Fibroblast of the aortic adventitia (primary cell): ENCODE measurements at regions not wholly inside any gene's neighbourhood (a gene's known extent, or its start where the extent isn't known, plus 50 kb on each side); places are given as distances from the start of the nearest gene placed in this dataset.

Experiments used
- DNase-seq: peaks from one replicate; pipeline ENCODE4 v3.0.0-alpha.2; 2010; ENCODE audit warnings: low read depth
- H3K4me3 ChIP-seq: 2 replicates; pipeline ENCODE4 v1.5.1; 2011; ENCODE audit warnings: low read depth, mild to moderate bottlenecking, control low read depth, low read length, moderate library complexity
- TF ChIP-seq, protein P1 (sequence below): IDR thresholded peaks from 2 replicates; pipeline ENCODE4 v1.5.1; 2011; ENCODE audit warnings: mild to moderate bottlenecking, low read length, control low read depth, inconsistent platforms; ENCODE audit not compliant: insufficient read depth

DNA sequence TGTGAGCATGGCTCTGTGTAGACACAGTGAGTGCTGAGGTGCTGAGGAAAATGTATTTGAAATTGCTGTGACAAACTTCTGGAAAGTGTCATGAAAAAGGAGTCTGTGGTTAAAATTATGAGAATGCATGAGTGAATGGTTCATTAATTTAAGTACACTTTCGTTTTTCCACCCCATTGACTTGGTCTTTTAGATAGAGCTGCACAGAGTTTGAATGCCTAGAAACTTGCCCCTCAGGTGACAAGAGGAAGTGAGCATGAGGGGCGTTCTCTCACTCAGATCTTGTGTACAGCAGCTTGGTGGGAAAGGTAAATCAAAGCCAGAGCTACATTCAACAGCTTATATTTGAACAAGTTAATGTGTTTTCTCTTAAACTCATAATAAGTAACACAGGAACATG is 296.8 kb downstream of the WDR72 start:
- no peak overlapping the region for H3K4me3 ChIP-seq
- TF ChIP-seq, protein P1, sequence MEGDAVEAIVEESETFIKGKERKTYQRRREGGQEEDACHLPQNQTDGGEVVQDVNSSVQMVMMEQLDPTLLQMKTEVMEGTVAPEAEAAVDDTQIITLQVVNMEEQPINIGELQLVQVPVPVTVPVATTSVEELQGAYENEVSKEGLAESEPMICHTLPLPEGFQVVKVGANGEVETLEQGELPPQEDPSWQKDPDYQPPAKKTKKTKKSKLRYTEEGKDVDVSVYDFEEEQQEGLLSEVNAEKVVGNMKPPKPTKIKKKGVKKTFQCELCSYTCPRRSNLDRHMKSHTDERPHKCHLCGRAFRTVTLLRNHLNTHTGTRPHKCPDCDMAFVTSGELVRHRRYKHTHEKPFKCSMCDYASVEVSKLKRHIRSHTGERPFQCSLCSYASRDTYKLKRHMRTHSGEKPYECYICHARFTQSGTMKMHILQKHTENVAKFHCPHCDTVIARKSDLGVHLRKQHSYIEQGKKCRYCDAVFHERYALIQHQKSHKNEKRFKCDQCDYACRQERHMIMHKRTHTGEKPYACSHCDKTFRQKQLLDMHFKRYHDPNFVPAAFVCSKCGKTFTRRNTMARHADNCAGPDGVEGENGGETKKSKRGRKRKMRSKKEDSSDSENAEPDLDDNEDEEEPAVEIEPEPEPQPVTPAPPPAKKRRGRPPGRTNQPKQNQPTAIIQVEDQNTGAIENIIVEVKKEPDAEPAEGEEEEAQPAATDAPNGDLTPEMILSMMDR = no peak
- no peak for DNase-seq

DNA sequence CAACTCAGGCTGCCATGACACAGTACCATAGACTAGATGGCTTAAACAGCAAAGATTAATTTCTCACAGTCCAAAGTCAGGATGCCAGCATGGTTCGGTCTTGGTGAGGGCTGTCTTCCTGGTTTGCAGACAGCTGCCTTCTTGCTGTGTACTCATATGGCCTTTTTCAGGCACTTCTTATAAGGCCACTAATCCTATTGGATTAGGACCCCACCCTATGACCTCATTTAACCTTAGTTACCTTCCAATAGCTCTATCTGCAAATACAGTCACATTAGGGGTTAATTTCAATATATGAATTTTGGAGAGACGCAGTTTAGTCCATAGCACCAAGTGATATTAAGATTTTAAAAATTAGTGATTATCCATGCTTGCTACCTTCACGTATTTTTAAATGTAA is 297.8 kb downstream of the WDR72 start:
- TF ChIP-seq, protein P1 = no peak
- no peak overlapping the region for H3K4me3 ChIP-seq
- no peak for DNase-seq

DNA sequence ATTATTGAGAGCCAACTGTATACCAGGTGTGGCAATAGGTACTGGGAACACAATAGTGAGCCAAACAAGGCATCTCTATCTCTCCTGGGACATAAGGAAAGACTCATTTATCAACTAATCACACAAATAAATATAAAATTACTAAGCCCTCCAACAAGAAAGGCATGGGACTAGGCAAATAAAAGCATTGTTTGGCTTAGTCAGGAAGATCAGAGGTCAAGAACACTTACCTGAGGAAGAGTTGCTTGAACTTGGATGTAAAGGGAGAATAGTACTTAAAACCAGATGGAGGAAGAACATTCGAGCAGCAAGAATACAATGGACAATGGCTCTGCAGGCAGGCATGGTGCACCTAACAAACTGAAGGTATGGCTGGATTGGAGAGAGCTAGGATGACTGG is 300.7 kb downstream of the WDR72 start:
- H3K4me3 ChIP-seq = no peak overlapping the region
- no peak for DNase-seq
- TF ChIP-seq, protein P1 = no peak

DNA sequence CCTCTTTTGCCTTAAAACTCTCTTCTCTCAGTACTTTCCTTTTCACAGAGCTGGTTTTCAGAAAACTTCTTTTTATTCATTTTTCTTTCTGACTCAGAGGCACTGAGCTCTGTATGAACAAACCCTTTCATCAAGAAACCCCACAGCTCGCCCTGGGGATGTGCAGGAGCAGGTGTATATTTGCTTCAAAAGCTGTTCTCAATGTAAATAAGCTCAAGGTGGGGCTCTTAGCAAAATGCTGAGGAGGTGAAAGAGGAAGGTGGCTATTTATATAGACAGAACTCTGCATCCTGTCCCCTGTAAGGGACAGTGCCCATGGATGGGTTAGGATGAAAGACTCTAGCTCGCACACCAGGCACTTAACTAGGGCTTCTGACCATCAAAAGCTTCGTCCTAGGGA is 302.0 kb downstream of the WDR72 start:
- DNase-seq = no peak
- TF ChIP-seq, protein P1 = no peak
- H3K4me3 ChIP-seq = no peak overlapping the region

DNA sequence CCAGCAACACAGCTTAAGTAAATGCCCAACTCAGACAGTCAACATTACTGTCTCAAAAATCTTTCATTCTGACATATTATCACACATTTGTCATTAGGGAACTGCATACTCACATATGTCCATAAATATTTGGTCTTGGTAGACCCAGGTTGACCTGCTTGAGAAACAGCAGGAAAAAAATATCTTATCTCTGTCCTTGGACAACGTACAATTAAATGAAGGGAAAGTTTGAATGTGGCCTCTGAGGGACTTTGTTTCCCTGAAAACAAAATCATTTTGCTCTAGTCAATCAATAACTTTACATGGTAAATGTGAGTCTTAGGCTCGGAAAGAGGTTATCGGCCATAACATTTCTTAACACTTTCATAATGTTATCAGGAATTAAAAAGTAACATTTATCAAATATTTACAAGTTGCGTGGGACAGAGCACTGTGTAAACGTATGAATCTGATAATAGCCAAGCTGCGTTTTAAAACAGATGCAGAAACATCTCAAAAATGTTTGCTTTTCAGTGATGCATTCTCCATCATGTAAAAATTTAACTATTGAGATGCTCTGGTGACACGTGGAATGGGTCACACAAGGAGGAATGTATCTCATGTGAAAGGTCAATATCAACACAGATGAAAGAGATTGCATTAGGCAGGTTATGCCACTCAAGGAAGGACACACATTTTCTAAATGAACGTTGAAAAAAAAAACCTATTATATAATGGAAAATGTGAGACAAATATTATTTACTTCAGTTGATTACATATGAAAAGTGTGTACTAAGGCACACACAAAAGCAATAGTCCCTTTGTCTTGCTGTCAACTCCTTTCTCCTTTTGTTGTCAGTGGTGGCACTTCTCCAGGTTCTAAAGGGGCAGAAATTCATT is 304.4 kb downstream of the WDR72 start:
- TF ChIP-seq, protein P1 = no peak
- no peak for DNase-seq

DNA sequence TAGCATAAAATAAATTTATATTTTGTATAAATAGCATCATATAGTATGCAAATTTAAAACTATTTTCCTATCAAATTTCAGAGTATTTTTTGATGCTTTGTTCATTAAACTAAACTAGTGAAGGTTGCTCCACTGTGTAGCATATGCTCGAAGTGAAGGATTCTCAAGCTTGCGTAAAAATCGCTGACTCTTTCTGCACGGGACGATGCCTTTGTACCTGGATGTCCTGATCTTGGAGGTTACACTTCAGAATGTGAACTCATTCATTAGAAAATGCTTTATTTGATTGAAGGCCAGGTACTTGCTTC is 305.0 kb downstream of the WDR72 start:
- no peak overlapping the region for H3K4me3 ChIP-seq
- no peak for DNase-seq
- TF ChIP-seq, protein P1 = no peak

More for the DNA sequence above, 304.4 kb downstream of the WDR72 start:
- H3K4me3 ChIP-seq = no peak overlapping the region
